H9 (cell line): ENCODE measurements at regions not wholly inside any gene's neighbourhood (a gene's known extent, or its start where the extent isn't known, plus 50 kb on each side); places are given as distances from the start of the nearest gene placed in this dataset.
A peak's percentile ranks its signal among the peaks of the same experiment; 100 is the strongest.

Experiments used
- DNase-seq: peaks from one replicate; pipeline ENCODE4 v3.0.0-alpha.2; 2017
- H2AFZ ChIP-seq: one replicate; pipeline ENCODE4 v1.6.1; 2013; ENCODE audit warnings: mild to moderate bottlenecking, low read length, control low read depth, moderate library complexity
- H2AK5ac ChIP-seq: 2 replicates; pipeline ENCODE4 v1.6.1; 2013; ENCODE audit warnings: low read length, control low read depth, mixed read lengths; ENCODE audit not compliant: insufficient read length
- H2BK120ac ChIP-seq: one replicate; pipeline ENCODE4 v1.6.1; 2013; ENCODE audit warnings: low read depth, mild to moderate bottlenecking, low read length, control low read depth, inconsistent platforms; ENCODE audit not compliant: poor library complexity, severe bottlenecking
- H2BK12ac ChIP-seq: 2 replicates; pipeline ENCODE4 v1.6.1; 2013; ENCODE audit warnings: low read length, control low read depth, mixed read lengths, low read depth; ENCODE audit not compliant: insufficient read length
- H2BK15ac ChIP-seq: 2 replicates; pipeline ENCODE4 v1.6.1; 2013; ENCODE audit warnings: low read depth, low read length, control low read depth
- H2BK20ac ChIP-seq: one replicate; pipeline ENCODE4 v1.6.1; 2013; ENCODE audit warnings: low read depth, mild to moderate bottlenecking, low read length, control low read depth, inconsistent platforms; ENCODE audit not compliant: poor library complexity, severe bottlenecking
- H2BK5ac ChIP-seq: 2 replicates; pipeline ENCODE4 v1.6.1; 2013; ENCODE audit warnings: low read length, control low read depth, mixed read lengths; ENCODE audit not compliant: insufficient read length
- H3K14ac ChIP-seq: 2 replicates; pipeline ENCODE4 v1.6.1; 2013; ENCODE audit warnings: low read length, control low read depth; ENCODE audit not compliant: insufficient read depth
- H3K18ac ChIP-seq: 2 replicates; pipeline ENCODE4 v1.6.1; 2013; ENCODE audit warnings: low read depth, mild to moderate bottlenecking, mixed read lengths, low read length, control low read depth; ENCODE audit not compliant: insufficient read length
- H3K23ac ChIP-seq: 2 replicates; pipeline ENCODE4 v1.6.1; 2013; ENCODE audit warnings: low read length, control low read depth, mixed read lengths, low read depth; ENCODE audit not compliant: insufficient read length
- H3K23me2 ChIP-seq: 2 replicates; pipeline ENCODE4 v1.6.1; 2013; ENCODE audit warnings: low read depth, mild to moderate bottlenecking, mixed read lengths, low read length, control low read depth; ENCODE audit not compliant: insufficient read length, poor library complexity, severe bottlenecking
- H3K27ac ChIP-seq: 2 replicates; pipeline ENCODE4 v1.5.1; 2013; ENCODE audit warnings: low read length, control low read depth, mixed read lengths, low read depth; ENCODE audit not compliant: insufficient read length
- H3K27me3 ChIP-seq: 2 replicates; pipeline ENCODE4 v1.6.1; 2013; ENCODE audit warnings: low read length, control low read depth, inconsistent platforms; ENCODE audit not compliant: insufficient read depth
- H3K4ac ChIP-seq: 2 replicates; pipeline ENCODE4 v1.6.1; 2013; ENCODE audit warnings: low read depth, mild to moderate bottlenecking, control low read depth, inconsistent platforms, low read length, moderate library complexity
- H3K4me1 ChIP-seq: 2 replicates; pipeline ENCODE4 v1.6.1; 2013; ENCODE audit warnings: low read length, control low read depth, inconsistent platforms; ENCODE audit not compliant: insufficient read depth
- H3K4me2 ChIP-seq: 2 replicates; pipeline ENCODE4 v1.6.1; 2013; ENCODE audit warnings: low read length, control low read depth, mixed read lengths; ENCODE audit not compliant: insufficient read length, insufficient read depth
- H3K56ac ChIP-seq: 2 replicates; pipeline ENCODE4 v1.6.1; 2013; ENCODE audit warnings: low read depth, mild to moderate bottlenecking, mixed read lengths, low read length, control low read depth; ENCODE audit not compliant: insufficient read length
- H3K79me1 ChIP-seq: 2 replicates; pipeline ENCODE4 v1.6.1; 2013; ENCODE audit warnings: low read depth, mild to moderate bottlenecking, moderate library complexity, low read length, control low read depth, inconsistent platforms; ENCODE audit not compliant: insufficient read depth, poor library complexity, severe bottlenecking
- H3K79me2 ChIP-seq: 2 replicates; pipeline ENCODE4 v1.6.1; 2013; ENCODE audit warnings: low read length, control low read depth, inconsistent platforms; ENCODE audit not compliant: insufficient read depth
- H3K9ac ChIP-seq: 2 replicates; pipeline ENCODE4 v1.6.1; 2013; ENCODE audit warnings: low read length, control low read depth, mixed read lengths; ENCODE audit not compliant: insufficient read length; ENCODE audit errors: extremely low read depth
- H3K9me3 ChIP-seq: one replicate; pipeline ENCODE4 v1.6.1; 2013; ENCODE audit warnings: low read depth, low read length, inconsistent platforms; ENCODE audit not compliant: control insufficient read depth
- H3T11ph ChIP-seq: one replicate; pipeline ENCODE4 v1.6.1; 2013; ENCODE audit warnings: mild to moderate bottlenecking, low read length, control low read depth, inconsistent platforms
- H4K20me1 ChIP-seq: one replicate; pipeline ENCODE4 v1.6.1; 2013; ENCODE audit not compliant: control insufficient read depth, insufficient read length, insufficient read depth
- H4K5ac ChIP-seq: 2 replicates; pipeline ENCODE4 v1.6.1; 2013; ENCODE audit warnings: low read depth, mild to moderate bottlenecking, mixed read lengths, low read length, control low read depth; ENCODE audit not compliant: insufficient read length
- H4K8ac ChIP-seq: replicated peaks from 2 replicates; pipeline ENCODE4 v1.6.1; 2013; ENCODE audit warnings: low read length, control low read depth, mixed read lengths, low read depth; ENCODE audit not compliant: insufficient read length
- H4K91ac ChIP-seq: 2 replicates; pipeline ENCODE4 v1.6.1; 2013; ENCODE audit warnings: low read depth, mild to moderate bottlenecking, moderate library complexity, mixed read lengths, low read length, control low read depth; ENCODE audit not compliant: insufficient read length
- H3K27ac Mint-ChIP-seq, 3 experiments: 2 replicates in 2 of 3; 3 replicates in 1 of 3; pipeline ENCODE4 v1.8.0; 2020 to 2021; ENCODE audit warnings: mixed read lengths in 3 of 3, mild to moderate bottlenecking in 1 of 3, moderate library complexity in 1 of 3
- H3K27me3 Mint-ChIP-seq: 2 replicates; pipeline ENCODE4 v1.8.0; 2021; ENCODE audit warnings: low read depth, mild to moderate bottlenecking, moderate library complexity, mixed read lengths
- H3K36me3 Mint-ChIP-seq, 3 experiments: 2 replicates in 2 of 3; 3 replicates in 1 of 3; pipeline ENCODE4 v1.8.0; 2020 to 2021; ENCODE audit warnings: low read depth in 3 of 3, mixed read lengths in 3 of 3; ENCODE audit not compliant: insufficient read depth in 1 of 3
- H3K4me1 Mint-ChIP-seq, 2 experiments: 2 replicates each; pipeline ENCODE4 v1.8.0; 2020; ENCODE audit warnings: mixed read lengths in 2 of 2
- H3K4me3 Mint-ChIP-seq, 2 experiments: 2 replicates in 1 of 2; 3 replicates in 1 of 2; pipeline ENCODE4 v1.8.0; 2020 to 2021; ENCODE audit warnings: mild to moderate bottlenecking in 2 of 2, mixed read lengths in 2 of 2, moderate library complexity in 1 of 2
- H3K9me3 Mint-ChIP-seq, 2 experiments: 2 replicates in 1 of 2; 3 replicates in 1 of 2; pipeline ENCODE4 v1.8.0; 2020; ENCODE audit warnings: mild to moderate bottlenecking in 2 of 2, mixed read lengths in 2 of 2, moderate library complexity in 1 of 2
- WGBS: extraction: QIAGEN DNeasy Blood & Tissue Kit; methylation state at CpG from one replicate; pipeline ENCODE4 v1.1.7; 2013; ENCODE audit warnings: missing lambda C conversion rate, low lambda C conversion rate, mixed read lengths; ENCODE audit not compliant: insufficient read length; ENCODE audit errors: extremely low coverage; 5-methylcytosine and 5-hydroxymethylcytosine counted together
- TF ChIP-seq, protein P1 (sequence below): fragments of 200-600 bp; sonication (generic); conservative IDR thresholded peaks from 3 replicates; pipeline ENCODE4 v1.8.0; 2021; ENCODE audit warnings: antibody characterized with exemption, mild to moderate bottlenecking

- Mint-ChIP-seq H3K4me1 (no peaks in the 10 kb centered on the region; a peak in 1 of 4 replicates), H3K36me3 (peaks cover 2 to 10% (median 6%) of the 10 kb centered on the region in 3 experiments; a peak in 5 of 7 replicates), H3K27me3 (no peaks in the 10 kb centered on the region; the same call in 1 of the 2 replicates), H3K4me3 (no peak overlapping the region), H3K27ac (peak overlapping the region in 2 of 3 experiments; percentile 8 to 10; a peak in 2 of 7 replicates), H3K9me3 (peaks cover 11 to 19% of the 10 kb centered on the region in 2 experiments)
- Histone ChIP-seq H3K27me3 (no peaks in the 10 kb centered on the region), H3K9me3 (no peaks in the 10 kb centered on the region), H3K79me1 (no peaks in the 10 kb centered on the region), H3T11ph (no peak overlapping the region), H2BK5ac (no peak overlapping the region), H3K9ac (no peak overlapping the region), H3K4me1 (no peaks in the 10 kb centered on the region), H2BK120ac (no peak overlapping the region), H2BK20ac (no peak overlapping the region), H3K79me2 (no peaks in the 10 kb centered on the region), H3K23ac (no peak overlapping the region), H2BK12ac (no peak overlapping the region), H3K56ac (no peak overlapping the region), H4K91ac (no peak overlapping the region), H3K18ac (no peak overlapping the region), H3K14ac (no peak overlapping the region), H2AK5ac (no peak overlapping the region), H3K23me2 (no peaks in the 10 kb centered on the region), H2BK15ac (no peak overlapping the region), H3K27ac (no peak overlapping the region), H4K20me1 (no peaks in the 10 kb centered on the region), H2AFZ (no peak overlapping the region), H4K5ac (no peak overlapping the region), H4K8ac (no peak overlapping the region), H3K4me2 (no peak overlapping the region), H3K4ac (no peak overlapping the region)
- no CpG with 5 or more reads among the region's 2 CpGs for WGBS
- TF ChIP-seq, protein P1, sequence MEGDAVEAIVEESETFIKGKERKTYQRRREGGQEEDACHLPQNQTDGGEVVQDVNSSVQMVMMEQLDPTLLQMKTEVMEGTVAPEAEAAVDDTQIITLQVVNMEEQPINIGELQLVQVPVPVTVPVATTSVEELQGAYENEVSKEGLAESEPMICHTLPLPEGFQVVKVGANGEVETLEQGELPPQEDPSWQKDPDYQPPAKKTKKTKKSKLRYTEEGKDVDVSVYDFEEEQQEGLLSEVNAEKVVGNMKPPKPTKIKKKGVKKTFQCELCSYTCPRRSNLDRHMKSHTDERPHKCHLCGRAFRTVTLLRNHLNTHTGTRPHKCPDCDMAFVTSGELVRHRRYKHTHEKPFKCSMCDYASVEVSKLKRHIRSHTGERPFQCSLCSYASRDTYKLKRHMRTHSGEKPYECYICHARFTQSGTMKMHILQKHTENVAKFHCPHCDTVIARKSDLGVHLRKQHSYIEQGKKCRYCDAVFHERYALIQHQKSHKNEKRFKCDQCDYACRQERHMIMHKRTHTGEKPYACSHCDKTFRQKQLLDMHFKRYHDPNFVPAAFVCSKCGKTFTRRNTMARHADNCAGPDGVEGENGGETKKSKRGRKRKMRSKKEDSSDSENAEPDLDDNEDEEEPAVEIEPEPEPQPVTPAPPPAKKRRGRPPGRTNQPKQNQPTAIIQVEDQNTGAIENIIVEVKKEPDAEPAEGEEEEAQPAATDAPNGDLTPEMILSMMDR = no peak
- no peak for DNase-seq
These were observed 104.6 kb upstream of the COL3A1 start for GRCh38 chr2:188869550-188869949.
